ENCODE measurements at regions not wholly inside any gene's neighbourhood (a gene's known extent, or its start where the extent isn't known, plus 50 kb on each side); places are given as distances from the start of the nearest gene placed in this dataset.
"Not testable (repeated sequence)": the region's sequence is repeated elsewhere in the genome, so short reads cannot be mapped to it uniquely, and the experiment has no call there.

DNA sequence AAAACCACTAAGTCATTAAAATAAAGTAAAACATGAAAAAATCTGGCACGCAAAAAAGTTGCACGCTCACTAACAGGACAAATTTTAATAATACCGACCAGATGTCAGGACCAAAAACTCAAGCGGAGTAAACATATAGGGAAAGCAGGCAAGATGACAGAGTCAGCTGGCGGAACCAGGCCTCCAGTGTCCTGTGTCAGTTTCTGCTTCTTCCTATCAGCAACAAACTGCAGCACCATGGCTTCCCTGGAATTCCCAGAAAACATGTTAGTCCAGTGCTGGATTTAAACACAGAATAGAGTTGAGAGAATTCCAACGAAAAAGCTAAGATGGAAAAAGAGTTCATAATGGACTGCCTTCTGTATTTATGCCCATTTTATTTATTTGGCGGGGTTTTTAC, 169.1 kb upstream of the ARHGEF26 start:
- no peak for DNase-seq

- no peak for DNase-seq
Measured at GRCh38 chr3:153956613-153957012, 164.6 kb upstream of the ARHGEF26 start.

DNA sequence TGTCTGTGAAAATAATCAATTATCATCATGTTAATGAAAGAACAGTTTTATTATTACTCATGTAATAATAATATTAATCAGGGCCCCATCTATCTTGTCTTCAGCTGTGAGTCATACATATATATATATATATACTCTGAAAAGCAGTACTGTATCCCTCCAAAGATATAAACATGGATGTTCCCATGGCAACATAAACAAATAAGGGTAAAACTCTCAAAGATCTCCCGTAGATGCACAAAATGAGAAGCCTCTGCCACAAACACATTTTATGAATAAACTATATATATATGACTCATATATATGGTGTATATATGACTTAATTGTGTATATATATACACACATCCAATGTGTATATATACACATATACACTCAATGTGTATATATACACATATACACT, 163.8 kb upstream of the ARHGEF26 start:
- no peak for DNase-seq

- no peak for DNase-seq
Measured at GRCh38 chr3:153958635-153959595, 162.3 kb upstream of the ARHGEF26 start.

- no peak for DNase-seq
Measured at GRCh38 chr3:153960458-153961074, 160.6 kb upstream of the ARHGEF26 start.

DNA sequence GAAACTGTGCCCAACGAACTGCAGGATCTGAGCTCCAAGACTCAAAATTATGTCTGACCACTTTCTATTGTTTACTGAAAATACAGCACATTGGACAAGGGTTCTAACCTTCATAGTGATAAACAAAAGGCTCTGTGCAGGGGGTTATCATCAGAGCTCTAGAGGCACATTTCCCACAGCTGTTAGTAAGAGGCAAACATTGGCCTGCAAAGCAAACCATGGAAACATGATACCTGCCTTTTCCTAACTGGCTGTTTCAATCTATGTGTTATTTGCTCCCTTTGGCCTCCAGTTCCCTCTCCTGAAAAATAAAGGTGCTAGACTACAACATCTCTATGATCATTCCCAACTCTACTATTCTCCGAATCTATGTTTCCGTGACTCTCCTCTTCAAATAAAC, 159.7 kb upstream of the ARHGEF26 start:
- peak; percentile 30 for DNase-seq

DNA sequence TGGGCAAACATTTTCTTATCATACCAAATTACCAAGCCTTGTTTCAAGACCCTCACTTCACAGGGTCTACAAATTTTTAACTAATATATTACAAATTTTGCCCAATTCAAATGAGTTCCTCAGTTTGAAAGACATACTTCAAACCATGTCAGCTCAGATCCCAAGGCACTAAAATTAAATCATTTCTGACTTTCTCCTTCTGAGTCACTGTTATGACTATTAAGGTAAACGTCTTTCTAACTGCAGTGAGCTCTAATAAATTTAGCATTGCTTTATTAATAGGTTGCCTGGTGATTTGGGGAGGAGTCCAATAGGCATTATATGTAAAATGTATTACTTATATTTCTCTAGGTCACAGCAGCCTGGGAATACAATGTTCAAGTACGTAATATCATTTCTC, 158.2 kb upstream of the ARHGEF26 start:
- DNase-seq, result no peak

GRCh38 chr3:153967260-153967659, 153.9 kb upstream of the ARHGEF26 start:
- no peak for DNase-seq

GRCh38 chr3:153970047-153970446, 151.1 kb upstream of the ARHGEF26 start:
- no peak for DNase-seq

DNA sequence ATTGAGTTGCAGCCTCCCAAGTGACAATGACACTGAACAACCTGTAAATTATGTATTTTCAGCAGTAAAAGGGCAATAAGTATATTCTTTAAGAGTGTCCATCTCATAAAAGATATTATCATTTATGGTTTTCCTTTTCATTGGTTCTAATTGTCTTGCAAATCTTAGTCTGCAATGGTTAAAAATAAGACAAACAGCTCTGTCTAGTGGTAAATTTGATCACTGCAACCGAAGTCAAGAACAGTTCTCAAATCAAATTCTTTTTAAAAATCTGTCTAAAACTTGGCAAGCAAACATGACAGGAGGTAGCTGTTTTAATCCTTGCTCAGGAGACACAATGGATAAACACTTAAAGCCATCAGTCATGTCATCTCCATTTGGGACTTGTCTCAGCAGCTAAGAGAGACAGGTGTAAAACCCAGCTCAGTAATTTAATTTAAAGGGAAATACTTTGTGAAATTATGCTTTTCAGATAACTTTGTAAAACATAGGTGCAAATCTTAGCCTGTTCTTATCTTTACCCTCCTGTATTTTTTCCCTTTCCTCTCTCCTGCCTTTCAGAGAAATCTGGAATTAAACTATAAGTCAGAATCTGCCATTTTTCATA, 150.3 kb upstream of the ARHGEF26 start:
- no peak for DNase-seq

GRCh38 chr3:153972862-153973261, 148.3 kb upstream of the ARHGEF26 start:
- DNase-seq, result no peak

DNA sequence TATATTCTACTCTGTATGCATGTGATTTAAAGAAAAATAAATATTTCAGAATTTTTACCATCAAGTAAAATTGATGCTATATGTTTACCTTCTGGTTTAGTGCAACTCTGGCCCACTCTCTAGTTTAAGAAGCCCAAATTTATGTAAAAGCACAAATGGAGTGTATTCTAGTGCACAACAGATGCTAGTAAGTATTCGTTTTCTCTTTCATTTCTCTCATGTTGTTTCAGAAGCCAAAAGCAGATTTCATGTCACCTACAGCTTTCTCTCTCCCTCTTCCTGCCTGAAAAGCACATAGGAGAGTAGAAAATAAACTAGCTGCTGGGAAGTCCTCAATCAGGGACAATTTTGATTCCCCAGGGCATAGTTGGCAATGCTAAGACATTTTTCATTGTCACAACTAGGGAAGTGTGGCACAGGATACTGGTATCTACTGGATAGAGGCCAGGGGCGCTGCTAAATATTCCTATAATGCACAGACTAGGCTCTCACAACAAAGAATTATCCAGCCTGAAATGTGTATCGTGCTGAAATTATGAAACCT, 147.4 kb upstream of the ARHGEF26 start:
- DNase-seq, result no peak

DNA sequence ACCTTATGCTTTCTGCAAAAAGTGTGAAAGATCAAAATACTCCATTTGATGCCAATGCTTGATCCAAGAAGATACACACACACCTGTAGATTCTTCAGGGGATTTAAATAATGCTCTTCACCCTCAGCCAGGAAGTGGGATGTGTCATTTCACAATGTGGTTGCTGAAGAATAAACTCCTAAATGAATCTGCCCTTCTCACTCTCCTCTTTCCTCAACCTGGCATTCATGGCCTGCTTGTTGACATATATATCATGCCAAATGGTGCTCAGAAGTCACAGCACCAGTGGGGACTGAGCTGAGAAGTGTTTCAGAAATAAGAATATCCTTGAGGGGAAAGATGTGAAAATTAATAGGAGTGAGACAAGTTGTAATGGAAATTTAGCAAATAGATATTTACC, 146.6 kb upstream of the ARHGEF26 start:
- DNase-seq, result no peak

DNA sequence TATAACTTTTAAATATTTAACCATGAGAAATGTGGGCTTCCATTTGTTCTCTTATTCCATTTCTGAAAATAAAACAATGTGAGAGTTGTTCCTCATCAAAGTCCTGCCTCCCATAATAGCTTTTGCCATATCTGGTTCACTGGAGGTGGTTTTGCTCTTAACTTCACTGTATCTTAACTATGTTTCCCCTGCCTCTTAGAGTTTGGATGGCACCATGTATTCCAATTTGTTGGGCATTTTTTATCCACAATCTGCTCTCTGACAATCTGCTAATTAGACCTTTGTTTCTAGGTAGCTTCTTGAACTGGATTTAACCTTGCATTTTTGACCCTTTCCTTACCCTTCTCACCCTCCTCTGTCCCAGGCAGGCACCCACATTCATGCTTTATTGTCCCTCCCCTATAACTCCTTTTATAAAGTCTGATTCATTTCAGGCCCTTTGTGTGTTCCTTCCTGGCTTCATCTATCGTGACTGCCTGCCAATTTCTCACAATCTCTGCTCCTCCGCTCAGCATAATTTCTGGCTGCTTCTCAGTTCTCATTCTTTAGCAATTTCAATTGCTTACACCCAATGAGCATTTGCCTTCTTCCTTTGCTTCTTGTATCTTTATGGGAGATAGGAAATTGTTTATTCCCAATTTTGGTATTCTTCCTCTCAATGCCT, 144.2 kb upstream of the ARHGEF26 start:
- DNase-seq, result no peak

GRCh38 chr3:153978006-153978405, 143.2 kb upstream of the ARHGEF26 start:
- DNase-seq, result no peak

DNA sequence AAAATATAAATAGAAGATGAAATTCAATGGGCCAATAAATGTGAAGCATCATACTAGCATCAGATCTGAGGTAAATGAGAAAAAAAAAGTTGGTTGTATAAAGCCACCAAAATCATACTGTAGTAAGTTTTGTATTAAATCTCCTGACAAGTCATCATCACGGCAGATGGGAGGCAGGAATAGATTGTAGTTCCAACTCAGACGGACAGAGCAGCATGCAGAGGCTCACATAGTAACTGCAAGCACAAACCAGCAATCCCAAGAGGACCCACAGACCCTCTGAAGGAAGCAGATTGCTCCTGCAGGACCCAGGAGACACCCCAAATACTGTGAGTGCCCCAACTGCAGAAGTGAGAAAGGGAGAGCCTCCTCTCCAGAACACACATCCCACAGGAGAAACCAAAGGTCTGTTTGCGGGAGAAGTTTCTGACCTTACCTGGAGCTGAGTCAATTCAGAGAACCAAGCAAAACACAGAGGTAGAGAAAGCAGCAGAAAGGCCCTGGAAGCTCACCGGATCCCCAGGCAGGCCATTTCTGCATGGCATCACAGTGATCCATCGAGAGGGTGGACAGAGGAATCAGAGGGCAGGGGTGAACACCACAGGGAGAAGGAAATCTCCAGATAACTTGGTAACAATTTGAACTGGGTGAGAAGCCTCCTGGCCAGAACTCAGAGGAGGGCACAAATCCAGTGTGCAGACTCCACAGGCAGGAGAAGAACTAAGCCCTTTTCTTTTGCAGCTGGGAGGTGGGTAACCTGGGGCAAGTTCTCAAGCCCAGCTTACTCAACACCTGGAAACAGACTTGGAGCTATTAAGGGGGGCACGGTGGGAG, 141.6 kb upstream of the ARHGEF26 start:
- no peak for DNase-seq

- DNase-seq, result no peak
Measured at GRCh38 chr3:153980252-153980590, 141.0 kb upstream of the ARHGEF26 start.

GRCh38 chr3:153997364-153997763, 123.8 kb upstream of the ARHGEF26 start:
- not testable (repeated sequence) for DNase-seq

DNA sequence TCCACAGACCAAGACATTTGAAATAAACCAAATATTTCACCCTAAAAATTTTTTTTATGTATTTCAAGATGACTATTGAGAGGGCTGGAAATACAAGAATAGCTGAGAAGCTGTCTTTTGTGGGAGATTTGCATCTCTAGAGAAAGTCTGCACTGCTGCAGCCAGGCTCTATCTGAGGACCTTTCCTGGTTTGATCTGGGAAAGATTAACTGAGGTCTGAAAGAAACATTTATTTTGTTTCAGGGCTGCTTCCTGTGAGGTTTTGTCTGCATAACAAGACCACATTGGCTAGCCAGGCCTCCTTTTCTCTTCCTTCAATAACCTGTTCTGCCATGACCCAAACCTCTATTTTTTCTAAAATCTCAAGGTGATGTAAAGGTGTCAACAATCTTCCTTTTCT, 117.5 kb upstream of the ARHGEF26 start:
- DNase-seq, result no peak

DNA sequence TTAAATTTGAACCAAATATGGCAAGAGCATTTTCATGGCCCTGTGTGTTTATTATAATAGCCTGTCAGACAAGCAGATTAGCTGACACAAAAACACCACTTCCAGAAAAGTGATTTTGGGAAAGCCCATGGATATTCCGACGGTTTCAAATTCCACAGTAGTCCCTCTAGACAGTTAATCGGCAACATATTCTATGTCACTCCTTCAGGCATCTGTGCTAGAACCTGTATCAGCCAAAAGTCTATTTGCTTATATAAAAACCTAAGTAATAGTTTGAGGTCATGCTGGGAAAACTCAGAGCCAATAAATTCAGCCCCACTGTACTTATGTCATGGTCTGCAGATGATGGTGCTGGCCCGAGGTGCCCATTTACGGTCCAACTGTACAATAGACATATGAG, 110.2 kb upstream of the ARHGEF26 start:
- no peak for DNase-seq

- DNase-seq, result no peak
Measured at GRCh38 chr3:154013736-154014135, 107.5 kb upstream of the ARHGEF26 start.

- DNase-seq, result no peak
Measured at GRCh38 chr3:154015307-154015706, 105.9 kb upstream of the ARHGEF26 start.

Data from NCI-H1092 (cell line).